ENCODE measurements at regions not wholly inside any gene's neighbourhood (a gene's known extent, or its start where the extent isn't known, plus 50 kb on each side); places are given as distances from the start of the nearest gene placed in this dataset.
"Not testable (repeated sequence)": the region's sequence is repeated elsewhere in the genome, so short reads cannot be mapped to it uniquely, and the experiment has no call there.

DNA sequence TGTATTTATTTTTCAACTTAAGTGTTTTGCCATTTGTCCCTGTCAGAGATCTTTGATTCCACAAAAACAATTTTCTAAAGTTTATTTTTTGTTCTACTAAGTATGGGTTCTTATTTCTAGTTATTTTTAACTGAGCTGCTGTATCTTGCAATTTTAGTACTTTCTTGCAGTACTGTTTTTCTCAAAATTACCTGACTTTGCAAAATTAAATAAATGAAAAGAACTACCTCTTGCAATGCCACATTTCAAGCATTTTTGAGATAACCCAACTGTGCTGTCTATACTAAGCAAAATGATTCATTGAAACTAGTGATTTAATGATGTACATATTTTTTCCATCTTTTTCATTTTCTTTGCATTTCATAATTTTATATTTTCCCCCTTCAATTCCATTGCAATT lies 71.5 kb upstream of the ADGRL2 start:
- TF ChIP-seq, protein P1, sequence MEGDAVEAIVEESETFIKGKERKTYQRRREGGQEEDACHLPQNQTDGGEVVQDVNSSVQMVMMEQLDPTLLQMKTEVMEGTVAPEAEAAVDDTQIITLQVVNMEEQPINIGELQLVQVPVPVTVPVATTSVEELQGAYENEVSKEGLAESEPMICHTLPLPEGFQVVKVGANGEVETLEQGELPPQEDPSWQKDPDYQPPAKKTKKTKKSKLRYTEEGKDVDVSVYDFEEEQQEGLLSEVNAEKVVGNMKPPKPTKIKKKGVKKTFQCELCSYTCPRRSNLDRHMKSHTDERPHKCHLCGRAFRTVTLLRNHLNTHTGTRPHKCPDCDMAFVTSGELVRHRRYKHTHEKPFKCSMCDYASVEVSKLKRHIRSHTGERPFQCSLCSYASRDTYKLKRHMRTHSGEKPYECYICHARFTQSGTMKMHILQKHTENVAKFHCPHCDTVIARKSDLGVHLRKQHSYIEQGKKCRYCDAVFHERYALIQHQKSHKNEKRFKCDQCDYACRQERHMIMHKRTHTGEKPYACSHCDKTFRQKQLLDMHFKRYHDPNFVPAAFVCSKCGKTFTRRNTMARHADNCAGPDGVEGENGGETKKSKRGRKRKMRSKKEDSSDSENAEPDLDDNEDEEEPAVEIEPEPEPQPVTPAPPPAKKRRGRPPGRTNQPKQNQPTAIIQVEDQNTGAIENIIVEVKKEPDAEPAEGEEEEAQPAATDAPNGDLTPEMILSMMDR (IDR thresholded peaks at IDR 0.05; ENCODE audit: unreplicated experiment): no peak
- H3K36me3 Mint-ChIP-seq (ENCODE audit: insufficient read depth): no peaks in the 10 kb centered on the region
- no peak for DNase-seq (ENCODE audit: low spot score, unreplicated experiment)
- no peaks in the 10 kb centered on the region for H3K27me3 Mint-ChIP-seq
- H3K4me1 Mint-ChIP-seq (ENCODE audit: low read depth): peaks cover 10% of the 10 kb centered on the region
- H3K9me3 Mint-ChIP-seq (ENCODE audit: low read depth): peaks cover 5% of the 10 kb centered on the region
- no peak overlapping the region for H3K4me3 Mint-ChIP-seq (ENCODE audit: low read depth)
- no peak overlapping the region for H3K27ac Mint-ChIP-seq

DNA sequence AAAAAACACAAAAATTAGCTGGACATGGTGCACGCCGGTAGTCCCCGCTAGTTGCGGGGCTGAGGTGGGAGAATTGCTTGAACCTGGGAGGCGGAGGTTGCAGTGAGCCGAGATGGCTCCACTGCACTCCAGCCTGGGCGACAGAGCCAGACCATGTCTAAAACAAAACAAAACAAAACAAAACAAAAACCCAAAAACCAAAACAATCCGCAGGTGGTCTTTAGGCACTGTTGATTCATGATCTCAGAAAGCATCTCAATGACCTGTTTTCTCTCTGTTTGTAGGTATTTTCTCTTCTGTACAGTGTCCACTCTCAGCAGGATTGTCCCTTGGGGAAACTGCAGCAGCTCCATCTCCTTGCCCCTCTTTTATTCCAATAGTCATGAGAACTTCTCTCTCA lies 74.9 kb upstream of the ADGRL2 start:
- no peak overlapping the region for H3K4me3 Mint-ChIP-seq (ENCODE audit: low read depth)
- no peak for DNase-seq (ENCODE audit: low spot score, unreplicated experiment)
- H3K4me1 Mint-ChIP-seq (ENCODE audit: low read depth): no peaks in the 10 kb centered on the region
- no peak overlapping the region for H3K27ac Mint-ChIP-seq
- no peaks in the 10 kb centered on the region for H3K36me3 Mint-ChIP-seq (ENCODE audit: insufficient read depth)
- H3K27me3 Mint-ChIP-seq: no peaks in the 10 kb centered on the region
- TF ChIP-seq, protein P1 (IDR thresholded peaks at IDR 0.05; ENCODE audit: unreplicated experiment): no peak
- H3K9me3 Mint-ChIP-seq (ENCODE audit: low read depth): peaks cover 11% of the 10 kb centered on the region

DNA sequence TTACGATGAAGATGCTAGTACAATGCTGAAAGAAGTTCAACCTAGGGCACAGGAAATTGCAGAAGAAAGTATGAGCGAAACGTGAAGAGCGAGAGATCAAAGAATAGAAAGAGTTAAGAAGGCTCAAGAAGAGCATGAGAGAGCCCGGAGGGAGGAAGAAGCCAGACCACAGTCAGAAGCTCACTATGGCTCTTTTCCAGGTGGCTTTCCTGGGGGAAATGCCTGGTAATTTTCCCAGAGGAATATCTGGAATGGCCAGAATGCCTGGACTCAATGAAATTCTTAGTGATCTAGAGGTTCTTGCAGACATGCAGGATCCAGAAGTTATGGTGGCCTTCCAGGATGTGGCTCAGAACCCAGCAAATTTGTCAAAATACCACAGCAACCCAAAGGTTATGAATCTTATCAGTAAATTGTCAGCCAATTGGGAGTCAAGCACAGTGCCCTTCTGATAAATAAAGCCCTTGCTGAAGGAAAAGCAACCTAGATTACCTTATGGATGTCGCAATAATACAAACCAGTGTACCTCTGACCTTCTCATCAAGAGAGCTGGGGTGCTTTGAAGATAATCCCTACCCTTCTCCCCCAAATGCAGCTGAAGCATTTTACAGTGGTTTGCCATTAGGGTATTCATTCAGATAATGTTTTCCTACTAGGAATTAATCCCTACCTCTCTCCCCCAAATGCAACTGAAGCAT lies 78.0 kb upstream of the ADGRL2 start:
- H3K27ac Mint-ChIP-seq; H3K36me3 Mint-ChIP-seq (ENCODE audit: insufficient read depth); H3K27me3 Mint-ChIP-seq; H3K4me1 Mint-ChIP-seq (ENCODE audit: low read depth); H3K4me3 Mint-ChIP-seq (ENCODE audit: low read depth); DNase-seq (ENCODE audit: low spot score, unreplicated experiment): not testable (repeated sequence)
- H3K9me3 Mint-ChIP-seq (ENCODE audit: low read depth): peaks cover 11% of the 10 kb centered on the region

DNA sequence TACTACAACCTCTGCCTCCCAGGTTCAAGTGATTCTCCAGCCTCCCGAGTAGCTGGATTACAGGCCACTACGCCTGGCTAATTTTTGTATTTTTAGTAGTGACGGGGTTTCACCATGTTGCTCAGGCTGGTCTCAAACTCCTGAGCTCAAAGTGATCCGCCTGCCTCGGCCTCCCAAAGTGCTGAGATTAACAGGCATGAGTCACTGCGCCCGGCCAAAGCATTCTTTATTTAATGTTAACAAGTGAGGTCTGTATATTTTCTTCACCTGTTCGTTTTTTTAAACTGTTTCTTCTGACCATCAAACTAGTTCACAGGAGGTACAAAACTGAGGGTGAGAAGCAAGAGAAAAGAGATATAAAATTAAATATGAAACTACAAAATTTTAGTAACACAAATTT lies 80.5 kb upstream of the ADGRL2 start:
- H3K27me3 Mint-ChIP-seq; DNase-seq (ENCODE audit: low spot score, unreplicated experiment); H3K36me3 Mint-ChIP-seq (ENCODE audit: insufficient read depth); H3K9me3 Mint-ChIP-seq (ENCODE audit: low read depth); H3K4me3 Mint-ChIP-seq (ENCODE audit: low read depth); H3K27ac Mint-ChIP-seq; H3K4me1 Mint-ChIP-seq (ENCODE audit: low read depth): not testable (repeated sequence)

DNA sequence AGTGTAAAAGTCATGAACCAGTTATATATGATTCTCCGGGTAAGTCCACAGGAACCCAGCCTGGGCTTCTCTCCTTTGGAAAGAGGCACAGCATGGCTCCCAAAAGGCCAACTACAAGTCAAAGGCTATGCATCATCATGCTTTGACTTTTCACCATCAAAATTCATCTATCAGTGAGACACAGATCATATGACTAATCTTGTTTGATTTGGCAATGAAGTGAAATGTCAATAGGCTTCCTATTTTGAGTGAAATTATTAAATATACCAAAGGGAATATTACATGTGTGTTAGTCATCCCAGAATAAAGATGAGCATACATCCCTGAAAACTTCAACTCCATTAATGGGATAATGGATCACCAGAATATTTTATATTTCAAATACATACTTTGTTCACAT lies 83.5 kb upstream of the ADGRL2 start:
- Mint-ChIP-seq H3K9me3 (ENCODE audit: low read depth) (peaks cover 3% of the 10 kb centered on the region), H3K27me3 (no peaks in the 10 kb centered on the region), H3K4me3 (ENCODE audit: low read depth) (no peak overlapping the region), H3K36me3 (ENCODE audit: insufficient read depth) (no peaks in the 10 kb centered on the region), H3K4me1 (ENCODE audit: low read depth) (no peaks in the 10 kb centered on the region), H3K27ac (no peak overlapping the region)
- no peak for DNase-seq (ENCODE audit: low spot score, unreplicated experiment)
- TF ChIP-seq, protein P1 (IDR thresholded peaks at IDR 0.05; ENCODE audit: unreplicated experiment): no peak

DNA sequence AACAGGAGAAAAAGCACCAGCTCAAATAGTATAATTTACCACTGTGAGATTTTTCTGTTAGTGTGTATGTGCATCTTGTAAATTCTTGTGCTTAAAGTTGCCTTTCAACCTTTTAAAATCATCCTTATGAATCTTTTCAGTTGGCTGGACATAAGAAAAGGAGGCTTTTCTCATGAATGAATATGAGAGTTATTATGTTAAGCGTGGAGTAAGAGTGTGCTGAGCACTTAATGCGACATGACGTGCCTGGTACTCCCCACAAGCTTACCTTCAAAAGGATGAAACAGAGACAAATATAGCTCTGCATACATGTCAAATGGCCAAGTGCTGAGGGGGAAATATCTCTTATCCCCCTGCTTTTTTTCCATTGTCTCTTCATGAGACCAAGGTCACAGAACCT lies 85.3 kb upstream of the ADGRL2 start:
- no peak overlapping the region for H3K4me3 Mint-ChIP-seq (ENCODE audit: low read depth)
- no peaks in the 10 kb centered on the region for H3K36me3 Mint-ChIP-seq (ENCODE audit: insufficient read depth)
- TF ChIP-seq, protein P1 (IDR thresholded peaks at IDR 0.05; ENCODE audit: unreplicated experiment): no peak
- no peak for DNase-seq (ENCODE audit: low spot score, unreplicated experiment)
- no peaks in the 10 kb centered on the region for H3K9me3 Mint-ChIP-seq (ENCODE audit: low read depth)
- no peak overlapping the region for H3K27ac Mint-ChIP-seq
- H3K27me3 Mint-ChIP-seq: no peaks in the 10 kb centered on the region
- no peaks in the 10 kb centered on the region for H3K4me1 Mint-ChIP-seq (ENCODE audit: low read depth)
